ENCODE measurements at regions not wholly inside any gene's neighbourhood (a gene's known extent, or its start where the extent isn't known, plus 50 kb on each side); places are given as distances from the start of the nearest gene placed in this dataset.
"Not testable (repeated sequence)": the region's sequence is repeated elsewhere in the genome, so short reads cannot be mapped to it uniquely, and the experiment has no call there.

- ChIA-PET POLR2A (no interaction called here), CTCF (no interaction called here)
- DNase-seq: no peak
- no peaks in the 10 kb centered on the region for H3K36me3 ChIP-seq (ENCODE audit: control insufficient read depth in 4 of 4, insufficient read depth in 4 of 4, low read length in 3 of 4)
- WGBS (ENCODE audit: insufficient coverage): 100% methylated on average over 1 of the region's 2 CpGs
- H3K9me3 ChIP-seq (ENCODE audit: control extremely low read depth in 1 of 5, control insufficient read depth in 4 of 5, insufficient read depth in 2 of 5, low read depth in 1 of 5, low read length in 4 of 5): no peaks in the 10 kb centered on the region
- H3K4me3 ChIP-seq (ENCODE audit: control insufficient read depth in 1 of 7, extremely low read depth in 1 of 7, insufficient read depth in 4 of 7, low read depth in 2 of 7, low read length in 6 of 7): no peak overlapping the region
- H3K27me3 ChIP-seq (replicated peaks in 2 of 5; ENCODE audit: control insufficient read depth in 4 of 5, insufficient read depth in 5 of 5, low read length in 4 of 5): no peaks in the 10 kb centered on the region
- no peak overlapping the region for H3K27ac ChIP-seq (ENCODE audit: insufficient read depth in 1 of 2, low read depth in 1 of 2, low read length in 2 of 2, poor library complexity in 1 of 2, severe bottlenecking in 2 of 2)
- H3K4me1 ChIP-seq (ENCODE audit: control extremely low read depth in 1 of 4, control insufficient read depth in 4 of 4, insufficient read depth in 4 of 4, low read length in 3 of 4): no peaks in the 10 kb centered on the region
These were observed 412.1 kb upstream of the DPH6 start for GRCh38 chr15:35958021-35958420.

DNA sequence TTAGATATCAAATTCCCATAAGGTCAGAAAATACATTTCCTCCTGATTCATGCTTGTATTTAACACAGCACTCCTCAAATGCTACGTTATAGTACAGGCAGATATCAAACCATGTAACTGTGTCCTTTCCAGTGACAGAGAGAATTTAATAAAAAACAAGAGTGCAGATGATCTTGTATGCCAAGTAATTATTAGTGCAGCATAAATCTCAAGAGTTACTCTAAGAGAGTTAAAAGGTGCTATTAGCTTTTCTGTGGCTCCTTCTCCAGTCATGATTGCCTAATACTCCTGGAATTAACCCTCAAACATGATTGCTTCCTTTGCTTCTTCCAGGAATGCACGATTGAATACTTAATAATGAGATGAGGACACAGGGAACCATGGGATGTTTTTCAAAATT lies 413.0 kb upstream of the DPH6 start:
- ChIA-PET POLR2A (no interaction called here), CTCF (no interaction called here)
- no peak overlapping the region for H3K27ac ChIP-seq (ENCODE audit: insufficient read depth in 1 of 2, low read depth in 1 of 2, low read length in 2 of 2, poor library complexity in 1 of 2, severe bottlenecking in 2 of 2)
- H3K4me3 ChIP-seq (ENCODE audit: control insufficient read depth in 1 of 7, extremely low read depth in 1 of 7, insufficient read depth in 4 of 7, low read depth in 2 of 7, low read length in 6 of 7): no peak overlapping the region
- no peaks in the 10 kb centered on the region for H3K36me3 ChIP-seq (ENCODE audit: control insufficient read depth in 4 of 4, insufficient read depth in 4 of 4, low read length in 3 of 4)
- DNase-seq: no peak
- H3K4me1 ChIP-seq (ENCODE audit: control extremely low read depth in 1 of 4, control insufficient read depth in 4 of 4, insufficient read depth in 4 of 4, low read length in 3 of 4): no peaks in the 10 kb centered on the region
- no peaks in the 10 kb centered on the region for H3K9me3 ChIP-seq (ENCODE audit: control extremely low read depth in 1 of 5, control insufficient read depth in 4 of 5, insufficient read depth in 2 of 5, low read depth in 1 of 5, low read length in 4 of 5)
- no peaks in the 10 kb centered on the region for H3K27me3 ChIP-seq (replicated peaks in 2 of 5; ENCODE audit: control insufficient read depth in 4 of 5, insufficient read depth in 5 of 5, low read length in 4 of 5)
- WGBS (ENCODE audit: insufficient coverage): 40% methylated on average over 1 of the region's 2 CpGs

- CTCF ChIA-PET: no interaction called here
- POLR2A ChIA-PET: no interaction called here
- Histone ChIP-seq H3K27me3 (replicated peaks in 2 of 5; ENCODE audit: control insufficient read depth in 4 of 5, insufficient read depth in 5 of 5, low read length in 4 of 5) (no peaks in the 10 kb centered on the region), H3K36me3 (ENCODE audit: control insufficient read depth in 4 of 4, insufficient read depth in 4 of 4, low read length in 3 of 4) (no peaks in the 10 kb centered on the region), H3K4me1 (ENCODE audit: control extremely low read depth in 1 of 4, control insufficient read depth in 4 of 4, insufficient read depth in 4 of 4, low read length in 3 of 4) (no peaks in the 10 kb centered on the region), H3K27ac (ENCODE audit: insufficient read depth in 1 of 2, low read depth in 1 of 2, low read length in 2 of 2, poor library complexity in 1 of 2, severe bottlenecking in 2 of 2) (no peak overlapping the region), H3K9me3 (ENCODE audit: control extremely low read depth in 1 of 5, control insufficient read depth in 4 of 5, insufficient read depth in 2 of 5, low read depth in 1 of 5, low read length in 4 of 5) (no peaks in the 10 kb centered on the region), H3K4me3 (ENCODE audit: control insufficient read depth in 1 of 7, extremely low read depth in 1 of 7, insufficient read depth in 4 of 7, low read depth in 2 of 7, low read length in 6 of 7) (no peak overlapping the region)
- no peak for DNase-seq
- 100% methylated on average over 1 of the region's 2 CpGs for WGBS (ENCODE audit: insufficient coverage)
These were observed 417.4 kb upstream of the DPH6 start for GRCh38 chr15:35963326-35963725.

DNA sequence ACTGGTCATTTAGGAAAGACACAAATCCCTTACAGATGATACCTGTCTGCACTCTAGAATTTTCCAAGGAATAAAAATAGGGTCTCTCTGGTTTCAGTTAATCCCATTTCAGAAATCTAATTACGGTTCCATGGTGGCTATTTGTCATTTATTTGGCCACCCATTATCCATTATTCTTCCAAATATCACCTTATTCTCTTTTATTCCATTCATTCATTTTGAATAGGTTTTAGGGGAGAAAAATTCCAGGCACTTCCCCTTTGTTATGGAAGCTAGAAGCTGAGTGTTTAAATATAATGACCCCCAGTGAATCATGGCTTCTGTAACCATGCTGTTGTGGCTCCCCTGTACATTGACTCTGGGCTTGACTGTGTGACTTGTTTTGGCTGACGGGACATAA lies 420.8 kb upstream of the DPH6 start:
- Histone ChIP-seq H3K4me3 (ENCODE audit: control insufficient read depth in 1 of 7, extremely low read depth in 1 of 7, insufficient read depth in 4 of 7, low read depth in 2 of 7, low read length in 6 of 7) (no peak overlapping the region), H3K27ac (ENCODE audit: insufficient read depth in 1 of 2, low read depth in 1 of 2, low read length in 2 of 2, poor library complexity in 1 of 2, severe bottlenecking in 2 of 2) (no peak overlapping the region), H3K27me3 (replicated peaks in 2 of 5; ENCODE audit: control insufficient read depth in 4 of 5, insufficient read depth in 5 of 5, low read length in 4 of 5) (no peaks in the 10 kb centered on the region), H3K36me3 (ENCODE audit: control insufficient read depth in 4 of 4, insufficient read depth in 4 of 4, low read length in 3 of 4) (no peaks in the 10 kb centered on the region), H3K9me3 (ENCODE audit: control extremely low read depth in 1 of 5, control insufficient read depth in 4 of 5, insufficient read depth in 2 of 5, low read depth in 1 of 5, low read length in 4 of 5) (no peaks in the 10 kb centered on the region), H3K4me1 (ENCODE audit: control extremely low read depth in 1 of 4, control insufficient read depth in 4 of 4, insufficient read depth in 4 of 4, low read length in 3 of 4) (no peaks in the 10 kb centered on the region)
- WGBS (ENCODE audit: insufficient coverage): 100% methylated on average over 2 of the region's 2 CpGs
- ChIA-PET CTCF (no interaction called here), POLR2A (no interaction called here)
- DNase-seq: no peak

DNA sequence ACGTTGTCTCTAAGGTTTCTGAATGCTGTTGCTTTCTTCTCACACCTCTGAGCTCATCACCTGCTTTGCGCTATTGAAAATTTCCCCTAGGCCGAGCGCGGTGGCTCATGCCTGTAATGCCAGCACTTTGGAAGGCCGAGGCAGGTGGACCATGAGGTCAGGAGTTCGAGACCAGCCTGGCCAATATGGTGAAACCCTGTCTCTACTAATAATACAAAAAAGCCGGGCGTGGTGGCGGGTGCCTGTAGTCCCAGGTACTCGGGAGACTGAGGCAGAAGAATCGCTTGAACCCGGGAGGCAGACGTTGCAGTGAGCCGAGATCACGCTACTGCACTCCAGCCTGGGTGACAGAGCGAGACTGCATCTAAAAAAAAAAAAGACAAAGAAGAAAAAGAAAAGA lies 422.0 kb upstream of the DPH6 start:
- H3K36me3 ChIP-seq (ENCODE audit: control insufficient read depth in 4 of 4, insufficient read depth in 4 of 4, low read length in 3 of 4); DNase-seq; H3K4me1 ChIP-seq (ENCODE audit: control extremely low read depth in 1 of 4, control insufficient read depth in 4 of 4, insufficient read depth in 4 of 4, low read length in 3 of 4); H3K4me3 ChIP-seq (ENCODE audit: control insufficient read depth in 1 of 7, extremely low read depth in 1 of 7, insufficient read depth in 4 of 7, low read depth in 2 of 7, low read length in 6 of 7); CTCF ChIA-PET; H3K9me3 ChIP-seq (ENCODE audit: control extremely low read depth in 1 of 5, control insufficient read depth in 4 of 5, insufficient read depth in 2 of 5, low read depth in 1 of 5, low read length in 4 of 5); H3K27ac ChIP-seq (ENCODE audit: insufficient read depth in 1 of 2, low read depth in 1 of 2, low read length in 2 of 2, poor library complexity in 1 of 2, severe bottlenecking in 2 of 2); POLR2A ChIA-PET; H3K27me3 ChIP-seq (replicated peaks in 2 of 5; ENCODE audit: control insufficient read depth in 4 of 5, insufficient read depth in 5 of 5, low read length in 4 of 5): not testable (repeated sequence)
- 98% methylated on average over 10 of the region's 17 CpGs for WGBS (ENCODE audit: insufficient coverage)

- DNase-seq: no peak
- H3K4me1 ChIP-seq (ENCODE audit: control extremely low read depth in 1 of 4, control insufficient read depth in 4 of 4, insufficient read depth in 4 of 4, low read length in 3 of 4): no peaks in the 10 kb centered on the region
- 67% methylated on average over 1 of the region's 1 CpG for WGBS (ENCODE audit: insufficient coverage)
- no peaks in the 10 kb centered on the region for H3K9me3 ChIP-seq (ENCODE audit: control extremely low read depth in 1 of 5, control insufficient read depth in 4 of 5, insufficient read depth in 2 of 5, low read depth in 1 of 5, low read length in 4 of 5)
- no peak overlapping the region for H3K27ac ChIP-seq (ENCODE audit: insufficient read depth in 1 of 2, low read depth in 1 of 2, low read length in 2 of 2, poor library complexity in 1 of 2, severe bottlenecking in 2 of 2)
- no peaks in the 10 kb centered on the region for H3K36me3 ChIP-seq (ENCODE audit: control insufficient read depth in 4 of 4, insufficient read depth in 4 of 4, low read length in 3 of 4)
- no peak overlapping the region for H3K4me3 ChIP-seq (ENCODE audit: control insufficient read depth in 1 of 7, extremely low read depth in 1 of 7, insufficient read depth in 4 of 7, low read depth in 2 of 7, low read length in 6 of 7)
- H3K27me3 ChIP-seq (replicated peaks in 2 of 5; ENCODE audit: control insufficient read depth in 4 of 5, insufficient read depth in 5 of 5, low read length in 4 of 5): no peaks in the 10 kb centered on the region
- CTCF ChIA-PET: no interaction called here
- POLR2A ChIA-PET: no interaction called here
These were observed 427.1 kb upstream of the DPH6 start for GRCh38 chr15:35973029-35973428.

DNA sequence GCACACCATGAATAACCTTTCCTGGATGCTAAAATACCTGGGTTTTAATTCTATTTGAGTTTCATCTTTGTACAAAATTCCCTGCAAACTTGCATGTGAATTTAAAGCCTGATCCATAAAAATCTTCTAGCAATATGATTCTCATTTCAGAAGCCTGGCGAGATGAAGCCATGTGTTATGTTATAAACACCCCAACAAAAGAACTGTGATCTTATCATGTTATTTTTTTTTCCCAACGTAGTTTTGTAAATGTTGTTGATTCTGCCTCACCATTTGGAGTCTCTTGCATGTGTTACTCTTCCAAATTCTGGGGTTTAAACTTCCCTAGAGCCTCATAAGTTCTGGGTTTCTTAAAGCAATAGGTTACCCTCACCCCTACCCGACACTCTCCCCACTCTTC lies 428.1 kb upstream of the DPH6 start:
- WGBS (ENCODE audit: insufficient coverage): 86% methylated on average over 1 of the region's 3 CpGs
- Histone ChIP-seq H3K4me3 (ENCODE audit: control insufficient read depth in 1 of 7, extremely low read depth in 1 of 7, insufficient read depth in 4 of 7, low read depth in 2 of 7, low read length in 6 of 7) (no peak overlapping the region), H3K27me3 (replicated peaks in 2 of 5; ENCODE audit: control insufficient read depth in 4 of 5, insufficient read depth in 5 of 5, low read length in 4 of 5) (no peaks in the 10 kb centered on the region), H3K4me1 (ENCODE audit: control extremely low read depth in 1 of 4, control insufficient read depth in 4 of 4, insufficient read depth in 4 of 4, low read length in 3 of 4) (no peaks in the 10 kb centered on the region), H3K36me3 (ENCODE audit: control insufficient read depth in 4 of 4, insufficient read depth in 4 of 4, low read length in 3 of 4) (no peaks in the 10 kb centered on the region), H3K9me3 (ENCODE audit: control extremely low read depth in 1 of 5, control insufficient read depth in 4 of 5, insufficient read depth in 2 of 5, low read depth in 1 of 5, low read length in 4 of 5) (no peaks in the 10 kb centered on the region), H3K27ac (ENCODE audit: insufficient read depth in 1 of 2, low read depth in 1 of 2, low read length in 2 of 2, poor library complexity in 1 of 2, severe bottlenecking in 2 of 2) (no peak overlapping the region)
- ChIA-PET CTCF (no interaction called here), POLR2A (no interaction called here)
- no peak for DNase-seq

DNA sequence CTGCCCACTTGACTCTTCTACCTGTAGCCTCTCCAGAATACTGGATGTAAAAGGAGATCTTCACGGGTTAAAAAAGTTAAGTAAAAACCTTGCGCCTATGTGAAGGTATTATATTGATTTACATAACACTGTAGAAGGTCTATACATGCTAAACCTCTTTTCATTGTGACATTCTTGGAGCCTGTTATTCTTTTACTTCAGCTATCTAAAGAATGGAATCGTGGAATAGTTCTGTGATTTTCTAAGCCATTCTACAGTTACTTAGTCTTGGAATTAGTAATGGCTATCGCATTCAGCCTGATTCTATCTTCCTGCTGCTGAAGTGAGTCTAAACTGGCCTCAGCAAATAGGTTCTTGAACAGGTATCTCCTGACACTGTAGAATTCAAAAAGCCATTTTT lies 430.0 kb upstream of the DPH6 start:
- no CpG with 5 or more reads among the region's 4 CpGs for WGBS (ENCODE audit: insufficient coverage)
- Histone ChIP-seq H3K9me3 (ENCODE audit: control extremely low read depth in 1 of 5, control insufficient read depth in 4 of 5, insufficient read depth in 2 of 5, low read depth in 1 of 5, low read length in 4 of 5) (no peaks in the 10 kb centered on the region), H3K4me1 (ENCODE audit: control extremely low read depth in 1 of 4, control insufficient read depth in 4 of 4, insufficient read depth in 4 of 4, low read length in 3 of 4) (no peaks in the 10 kb centered on the region), H3K27ac (ENCODE audit: insufficient read depth in 1 of 2, low read depth in 1 of 2, low read length in 2 of 2, poor library complexity in 1 of 2, severe bottlenecking in 2 of 2) (no peak overlapping the region), H3K27me3 (replicated peaks in 2 of 5; ENCODE audit: control insufficient read depth in 4 of 5, insufficient read depth in 5 of 5, low read length in 4 of 5) (no peaks in the 10 kb centered on the region), H3K36me3 (ENCODE audit: control insufficient read depth in 4 of 4, insufficient read depth in 4 of 4, low read length in 3 of 4) (no peaks in the 10 kb centered on the region), H3K4me3 (ENCODE audit: control insufficient read depth in 1 of 7, extremely low read depth in 1 of 7, insufficient read depth in 4 of 7, low read depth in 2 of 7, low read length in 6 of 7) (no peak overlapping the region)
- no peak for DNase-seq
- CTCF ChIA-PET: no interaction called here
- POLR2A ChIA-PET: no interaction called here

Data from common myeloid progenitor, CD34-positive (primary cell).